Stimulated activated naive CD4-positive, alpha-beta T cell (primary cell): ENCODE measurements at regions not wholly inside any gene's neighbourhood (a gene's known extent, or its start where the extent isn't known, plus 50 kb on each side); places are given as distances from the start of the nearest gene placed in this dataset.

ENCODE experiments used
- DNase-seq, 6 experiments: peaks; one replicate each; lab custom pipeline; 2025; lab: John Stamatoyannopoulos, UW

DNA sequence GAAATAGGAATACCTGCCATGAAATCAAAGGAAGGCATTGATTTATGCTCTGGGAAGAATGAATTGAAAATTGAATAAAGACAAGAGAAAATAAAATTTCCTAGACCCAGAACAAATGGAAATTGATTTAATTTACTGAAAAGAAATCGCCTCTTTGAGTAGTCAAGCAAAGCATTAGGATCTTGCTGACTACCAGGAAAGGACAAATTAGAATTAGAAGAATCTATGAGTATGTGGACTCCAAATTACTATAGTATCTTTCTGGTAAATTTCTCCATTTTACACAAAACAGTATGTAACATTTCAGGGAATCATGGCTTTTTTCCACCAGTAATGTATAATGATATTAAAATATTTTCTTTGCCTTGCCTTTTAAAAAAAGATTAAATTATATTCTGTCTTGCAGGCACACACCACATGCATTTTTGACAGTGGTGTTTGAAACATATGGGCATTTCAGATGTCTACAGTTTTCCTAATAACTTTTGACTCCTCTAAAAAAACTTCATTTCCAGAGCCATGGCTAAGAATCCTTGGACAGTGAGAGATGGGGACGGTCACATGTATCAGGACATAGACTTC lies 768.7 kb upstream of the NRSN1 start:
- no peak for DNase-seq

DNA sequence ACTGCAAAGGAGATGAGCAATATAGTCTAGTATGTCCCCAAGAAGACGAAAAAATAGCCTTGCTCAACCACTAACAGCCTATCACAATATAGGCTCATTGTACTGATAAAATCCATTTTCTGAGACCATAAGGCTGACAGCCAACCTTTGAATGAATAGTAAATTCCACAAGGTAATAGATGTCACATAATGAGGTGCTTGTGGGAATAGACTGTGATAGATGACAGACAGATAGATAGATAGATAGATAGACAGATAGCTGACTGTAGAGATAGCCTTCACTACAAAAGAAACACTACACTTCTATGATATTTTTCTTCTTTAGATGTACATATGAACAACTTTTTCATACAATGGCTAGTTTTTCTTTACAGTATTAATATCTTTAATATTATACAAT lies 760.3 kb upstream of the NRSN1 start:
- DNase-seq: no peak

DNA sequence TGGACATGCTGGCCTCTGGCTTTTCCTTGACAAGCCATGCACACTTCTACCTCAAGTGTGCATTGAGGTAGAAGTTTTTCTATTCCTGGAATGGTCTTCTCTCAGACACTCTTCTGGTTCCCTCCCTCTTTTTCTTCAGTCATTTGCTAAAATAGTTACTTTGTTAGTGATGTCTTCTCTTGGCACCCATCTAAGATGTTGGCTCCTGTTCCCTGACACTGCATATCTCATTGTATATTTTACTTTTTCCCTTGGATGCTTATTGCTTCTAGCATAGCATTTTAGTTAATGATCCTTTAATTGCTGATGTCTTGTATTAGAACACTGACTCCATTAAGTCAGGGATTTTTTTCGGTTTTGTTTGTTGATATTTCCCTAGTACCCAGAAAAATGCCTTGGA lies 758.7 kb upstream of the NRSN1 start:
- no peak for DNase-seq

DNA sequence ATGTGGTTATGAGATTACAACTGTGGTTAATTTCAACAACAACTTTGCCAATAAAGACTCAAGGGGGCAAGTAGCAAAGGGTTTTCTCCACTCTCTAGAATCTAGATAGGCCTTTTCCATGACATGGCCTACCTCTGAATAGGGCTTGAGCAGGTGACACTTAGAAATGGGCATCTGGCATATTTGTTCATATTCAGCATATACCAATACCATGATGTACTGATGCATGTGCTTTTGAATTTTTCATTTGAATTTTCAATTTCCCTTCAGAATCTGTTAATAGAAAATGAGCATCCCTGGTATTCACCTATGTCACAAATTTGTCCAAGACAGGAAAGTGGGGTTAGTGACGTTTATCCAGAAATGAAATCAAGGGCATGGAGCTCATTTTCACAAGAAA lies 757.5 kb upstream of the NRSN1 start:
- DNase-seq: no peak

DNA sequence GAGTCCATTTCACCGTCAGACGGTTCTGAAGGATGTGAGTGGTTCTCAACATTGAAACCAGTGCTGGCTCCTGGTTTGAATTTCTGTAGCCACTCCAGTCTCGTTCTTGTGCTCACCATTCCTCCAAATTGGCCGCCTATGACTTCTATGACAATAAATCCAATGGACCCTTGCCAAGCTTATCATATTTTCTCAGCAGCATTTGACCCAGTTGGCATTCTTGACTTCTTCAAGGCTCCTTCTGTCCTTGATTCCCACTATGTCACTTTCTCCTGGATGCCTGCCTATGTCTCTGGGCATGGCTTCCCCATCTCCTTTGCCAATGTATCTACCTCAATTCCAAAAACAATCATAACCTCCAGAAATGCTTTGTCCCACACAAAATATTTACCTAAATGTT lies 756.0 kb upstream of the NRSN1 start:
- DNase-seq: no peak

DNA sequence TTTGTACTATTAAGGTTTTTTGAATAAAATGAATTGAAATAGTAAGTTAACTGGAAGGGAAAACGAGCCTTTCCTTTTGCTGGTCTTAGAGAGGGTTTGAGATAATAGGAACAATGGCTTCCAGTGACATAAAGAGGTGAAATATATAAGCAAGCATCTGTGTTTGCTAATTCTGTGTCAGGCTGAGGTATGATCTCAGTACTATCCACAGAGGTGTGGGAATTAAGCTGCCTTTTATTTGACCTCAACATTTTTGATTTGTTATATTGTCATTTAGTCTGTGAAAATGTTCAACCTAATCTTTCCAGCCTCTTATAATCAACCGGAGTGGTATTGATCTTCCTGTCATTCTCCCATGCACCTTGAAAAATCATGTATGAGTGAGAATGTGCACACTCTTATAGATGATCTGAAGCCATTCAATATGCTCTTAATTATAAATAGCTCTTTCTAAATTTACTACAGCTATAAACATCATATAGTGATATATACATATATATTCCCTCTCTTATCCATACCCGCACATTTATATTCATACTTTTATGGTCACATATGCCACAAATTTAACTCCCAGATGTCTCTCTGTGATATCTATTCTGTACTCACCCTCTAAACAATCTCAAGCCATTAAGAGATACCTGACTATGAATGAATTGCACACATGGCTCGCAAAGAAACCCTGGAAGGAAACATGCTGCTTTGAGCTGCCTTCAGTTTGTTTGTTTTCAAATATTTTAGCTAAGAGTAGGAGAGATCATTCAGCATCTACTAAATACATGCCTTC lies 754.7 kb upstream of the NRSN1 start:
- no peak for DNase-seq

DNA sequence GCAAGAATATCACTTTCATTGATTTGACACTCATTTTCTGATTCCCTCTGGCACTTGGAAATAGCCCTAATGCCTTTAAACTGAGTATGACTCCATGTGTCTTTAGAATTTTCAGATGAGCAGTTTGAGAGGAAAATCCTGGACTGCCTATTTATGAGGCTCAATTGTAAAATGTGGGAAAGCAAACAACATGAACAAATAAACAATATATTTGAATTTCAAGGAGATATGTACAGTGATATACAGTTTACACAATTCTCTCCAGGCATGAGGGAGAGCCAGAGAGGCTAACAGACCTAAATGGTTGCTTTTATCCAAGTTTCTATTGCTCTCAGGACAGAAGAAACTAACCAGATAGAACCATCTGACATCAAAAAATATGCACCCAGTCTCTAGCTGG lies 748.2 kb upstream of the NRSN1 start:
- no peak for DNase-seq

DNA sequence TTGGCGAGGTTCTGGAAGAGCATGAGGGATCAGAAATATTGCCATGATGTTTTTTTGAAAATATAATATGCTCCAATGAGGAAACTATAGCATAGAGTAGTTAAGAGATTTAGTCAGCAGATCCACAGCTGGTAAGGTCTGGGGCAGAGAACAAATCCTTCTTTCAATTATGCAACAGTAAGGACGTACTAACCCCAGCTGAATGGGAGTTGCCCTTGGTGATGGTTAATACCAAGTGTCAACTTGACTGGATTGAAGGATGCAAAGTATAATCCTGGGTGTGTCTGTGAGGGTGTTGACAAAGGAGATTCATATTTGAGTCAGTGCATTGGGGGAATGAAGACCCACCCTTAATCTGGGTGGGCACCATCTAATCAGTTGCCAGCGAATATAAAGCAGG lies 745.5 kb upstream of the NRSN1 start:
- DNase-seq: no peak

DNA sequence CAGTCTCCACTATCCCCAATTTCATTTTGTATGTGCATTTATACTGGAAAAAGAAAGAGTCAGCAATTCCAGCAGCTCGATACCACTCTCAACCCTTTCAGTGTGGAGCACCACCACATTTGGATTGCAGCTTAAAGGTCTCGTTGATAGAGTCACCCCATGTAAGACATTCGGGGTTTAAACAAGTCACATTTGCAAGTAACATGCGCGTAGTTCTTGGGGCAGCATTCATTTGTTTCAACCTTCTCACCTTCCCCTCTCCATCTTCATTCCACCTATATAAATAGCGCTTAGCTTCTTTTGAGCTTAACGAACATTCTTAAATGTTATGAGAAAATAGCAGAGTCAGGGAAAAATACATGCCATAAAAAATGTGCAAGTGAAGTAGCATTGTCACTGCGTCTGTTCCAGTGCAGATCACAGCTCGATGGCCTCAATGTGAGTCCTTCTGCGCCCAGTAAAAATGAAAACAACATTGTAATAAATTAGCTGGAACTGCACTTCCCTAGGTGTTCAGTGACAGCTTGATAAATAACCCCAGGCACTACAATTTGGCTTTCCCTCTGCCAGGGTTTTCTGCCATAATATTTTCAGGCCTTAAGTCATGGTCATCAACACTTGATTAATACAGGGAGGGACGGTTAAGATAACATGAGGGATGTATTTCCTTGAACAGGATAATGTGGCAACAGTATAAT lies 737.8 kb upstream of the NRSN1 start:
- no peak for DNase-seq

DNA sequence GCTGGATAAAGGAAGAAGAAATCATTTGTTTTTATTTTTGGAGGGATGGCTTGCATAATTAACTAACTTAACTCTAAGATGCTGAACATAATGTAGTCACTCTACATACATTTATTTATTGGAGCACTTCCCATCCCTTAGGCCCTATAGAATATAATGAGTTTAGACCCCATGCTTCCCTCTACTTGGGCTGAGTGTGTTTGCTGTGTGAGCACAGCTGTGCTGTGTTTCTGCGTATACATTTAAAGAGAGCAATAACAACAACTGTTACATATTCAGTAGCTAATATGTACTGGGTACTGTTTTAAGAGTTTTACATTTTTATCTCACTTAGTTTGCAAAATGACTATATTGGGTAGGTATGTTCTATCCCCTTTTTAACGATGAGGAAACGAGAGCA lies 736.6 kb upstream of the NRSN1 start:
- DNase-seq: no peak

DNA sequence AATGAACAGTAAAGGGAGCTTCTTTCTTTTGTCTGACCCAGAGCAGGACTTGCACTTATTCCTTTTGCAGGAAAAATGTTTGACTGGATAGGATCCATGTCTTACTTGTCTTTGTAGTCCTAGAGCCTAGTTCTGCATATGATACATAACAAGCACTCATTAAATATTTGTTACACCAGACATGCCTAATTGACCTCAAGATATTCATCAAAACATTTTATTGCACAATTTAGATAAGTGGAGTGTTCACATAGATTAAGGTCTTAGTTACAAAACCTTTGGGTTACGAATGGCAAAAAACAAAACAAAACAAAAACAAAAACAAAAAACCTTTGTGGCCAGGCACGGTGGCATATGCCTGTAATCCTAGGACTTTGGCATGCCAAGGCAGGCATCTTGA lies 735.8 kb upstream of the NRSN1 start:
- no peak for DNase-seq

DNA sequence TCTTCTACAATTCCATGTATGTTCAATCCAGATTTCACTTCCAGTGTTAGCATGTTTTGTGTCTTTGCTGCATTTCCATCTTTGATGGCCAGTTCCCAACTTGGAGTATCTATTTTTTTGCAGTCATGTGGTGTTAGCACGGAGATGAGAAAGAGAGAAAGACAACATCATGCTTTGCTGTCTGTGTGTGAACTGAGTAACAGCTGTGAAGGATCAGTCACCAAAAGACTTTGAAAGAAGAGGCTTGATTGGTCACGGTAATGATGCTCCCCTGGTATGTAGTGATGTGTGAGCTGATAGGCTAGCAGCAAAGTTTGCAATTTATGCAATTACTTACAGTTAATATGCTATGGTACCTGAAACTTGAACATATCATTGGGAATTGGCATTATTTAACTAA lies 731.3 kb upstream of the NRSN1 start:
- DNase-seq: no peak

DNA sequence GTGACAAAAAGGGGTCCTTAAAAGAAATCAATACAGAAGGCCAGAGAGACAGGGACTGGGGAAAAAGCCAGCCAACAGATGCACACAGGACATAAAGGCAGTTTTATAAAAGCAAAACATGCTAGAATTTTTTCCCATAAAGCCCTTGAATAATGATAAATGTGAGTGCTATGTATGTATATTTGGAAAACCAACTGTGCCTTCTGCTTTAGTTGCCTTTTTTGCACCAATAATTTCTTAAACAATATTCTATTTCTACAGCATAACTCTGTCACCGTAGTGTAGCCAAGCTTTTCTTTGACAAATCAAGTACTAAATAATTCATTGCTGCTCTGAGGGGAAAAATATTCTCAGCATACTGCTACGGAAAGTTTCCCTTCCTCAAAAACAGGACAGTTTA lies 730.6 kb upstream of the NRSN1 start:
- no peak for DNase-seq

DNA sequence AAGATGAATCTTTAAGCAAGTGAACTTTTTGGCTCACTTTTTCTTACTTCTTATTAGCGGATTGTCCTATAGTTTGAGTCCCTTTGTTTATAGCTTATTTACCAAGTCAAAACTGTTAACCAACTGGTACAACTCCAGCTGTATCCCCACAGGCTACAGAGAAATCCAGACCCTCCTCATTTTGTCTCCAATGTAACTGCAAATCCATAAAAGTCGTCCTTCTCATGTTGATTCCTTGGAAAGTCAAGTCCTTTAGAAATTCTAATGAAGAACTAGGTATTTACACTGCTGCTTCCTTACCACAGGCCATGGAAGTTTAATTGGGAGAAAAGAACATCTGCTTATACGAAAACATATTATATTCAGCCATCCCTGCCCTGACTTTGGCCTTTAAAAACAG lies 729.1 kb upstream of the NRSN1 start:
- DNase-seq: no peak

DNA sequence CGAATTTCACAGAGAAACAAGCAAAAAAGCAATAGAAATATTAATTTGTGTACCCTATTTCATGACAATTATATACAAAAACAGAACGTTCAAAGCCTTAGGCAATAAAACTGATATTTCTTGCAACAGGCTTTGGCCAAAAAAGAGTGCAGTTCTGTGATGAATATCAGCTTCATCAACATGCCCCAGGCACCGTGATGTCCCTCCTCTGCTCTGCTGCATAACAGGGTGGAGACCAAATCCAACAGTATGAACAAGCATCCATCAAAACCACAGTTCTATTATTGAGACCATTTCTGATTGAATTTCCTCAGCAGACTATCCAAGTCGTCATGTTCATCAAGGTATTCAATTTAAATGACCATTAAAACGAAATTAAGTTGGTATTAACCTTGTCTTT lies 722.6 kb upstream of the NRSN1 start:
- DNase-seq: no peak

DNA sequence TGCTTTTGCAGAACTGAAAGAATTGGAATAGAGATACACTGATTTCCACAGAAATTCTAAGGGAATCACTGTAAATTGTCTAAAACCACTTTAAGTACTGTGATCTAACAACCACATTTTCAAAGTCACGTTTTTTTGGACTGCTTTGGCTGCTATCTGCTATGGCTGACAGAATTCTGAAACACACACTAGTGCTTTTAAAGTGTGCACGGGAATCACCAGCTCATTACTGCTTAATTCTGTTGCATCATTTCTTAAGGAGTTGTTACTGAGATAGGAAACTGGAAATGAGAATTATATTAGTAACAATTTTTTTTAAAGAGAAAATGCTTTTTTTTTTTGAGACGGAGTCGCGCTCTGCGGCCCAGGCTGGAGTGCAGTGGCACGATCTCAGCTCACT lies 716.5 kb upstream of the NRSN1 start:
- no peak for DNase-seq

DNA sequence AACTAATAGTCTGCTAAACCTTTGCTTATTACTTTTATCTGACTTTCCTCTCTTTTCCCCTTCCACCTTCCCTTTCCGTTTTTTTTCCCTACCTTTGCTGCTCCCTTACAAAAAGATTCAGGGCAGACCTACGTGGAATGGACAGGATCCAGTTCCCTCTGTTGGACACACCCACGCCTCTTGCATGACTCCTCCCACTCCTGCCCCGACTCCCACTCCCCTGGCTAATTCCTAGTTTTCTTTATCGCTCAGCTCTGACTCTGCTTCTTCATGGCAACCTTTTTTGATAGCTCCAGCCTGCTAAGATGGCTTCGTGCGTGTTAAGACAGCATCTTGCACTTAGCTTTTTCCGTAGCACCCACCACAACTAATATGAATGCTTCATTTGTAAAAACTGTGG lies 715.6 kb upstream of the NRSN1 start:
- no peak for DNase-seq

DNA sequence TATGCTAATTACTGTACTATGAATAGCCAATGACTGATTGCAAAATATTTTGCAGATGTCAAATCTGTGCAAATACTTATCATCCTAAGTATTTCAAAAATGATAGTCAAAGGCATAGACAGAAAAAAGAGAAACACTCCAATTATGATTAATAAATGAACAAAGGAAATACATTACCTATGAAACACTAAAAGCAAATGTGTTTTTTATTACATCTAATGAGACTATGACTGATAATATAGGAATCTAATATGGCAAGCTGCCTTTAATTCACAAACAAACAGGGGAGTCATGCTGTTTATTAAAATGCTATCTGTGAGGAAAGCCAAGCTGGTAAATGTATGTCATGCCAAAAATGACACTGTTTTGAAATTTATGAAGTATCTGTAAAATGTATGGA lies 713.2 kb upstream of the NRSN1 start:
- DNase-seq: no peak

DNA sequence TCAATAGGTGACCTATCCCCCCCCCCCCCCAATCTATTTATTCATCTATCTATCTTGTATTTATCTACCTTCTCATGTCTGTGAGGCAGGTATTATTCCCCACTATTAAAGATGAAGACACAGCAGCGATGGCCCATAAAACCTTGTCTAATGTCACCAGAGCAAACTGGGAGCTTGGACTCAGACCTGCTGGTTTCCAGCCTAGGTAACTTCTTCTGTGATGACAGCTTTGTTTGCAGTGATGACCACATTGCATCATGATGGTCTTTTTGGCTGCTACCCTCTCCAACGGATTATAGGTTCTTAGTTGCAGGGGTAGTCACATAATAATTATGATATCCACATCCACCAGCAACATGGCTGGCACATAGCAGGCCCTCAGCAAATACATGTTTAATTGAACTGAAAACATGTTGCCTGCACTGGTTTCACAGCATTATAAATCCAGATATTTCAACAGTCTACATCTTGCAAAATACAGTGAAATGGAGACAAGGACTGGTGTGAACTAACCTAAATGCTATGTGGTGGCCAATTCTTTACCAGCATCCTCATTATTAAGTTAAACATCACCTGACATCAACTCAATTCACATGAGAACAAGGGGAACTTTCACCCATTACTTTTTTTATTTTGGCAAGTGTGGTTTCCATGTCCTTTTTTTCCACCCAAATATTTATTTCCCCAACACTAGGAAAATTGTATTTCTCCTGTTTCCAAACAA lies 712.5 kb upstream of the NRSN1 start:
- DNase-seq: no peak

DNA sequence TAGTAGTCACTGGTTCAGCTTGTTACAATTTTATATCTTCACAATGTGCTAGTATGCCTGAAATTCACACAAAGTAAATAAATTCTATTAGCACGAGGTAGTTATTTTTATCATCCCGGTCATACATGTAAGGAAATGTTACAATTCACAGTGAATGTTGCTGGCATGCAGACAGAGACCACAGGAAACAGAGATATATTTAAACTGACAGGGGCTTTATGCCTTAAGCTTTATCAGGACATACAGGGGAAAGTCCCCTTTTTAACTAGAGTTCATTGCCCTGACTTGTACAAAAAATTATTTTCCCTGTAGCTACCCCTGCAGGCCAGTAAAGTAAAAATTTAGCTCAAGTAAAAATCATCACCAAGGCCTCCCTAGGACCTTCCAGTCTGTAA lies 712.0 kb upstream of the NRSN1 start:
- DNase-seq: no peak

DNA sequence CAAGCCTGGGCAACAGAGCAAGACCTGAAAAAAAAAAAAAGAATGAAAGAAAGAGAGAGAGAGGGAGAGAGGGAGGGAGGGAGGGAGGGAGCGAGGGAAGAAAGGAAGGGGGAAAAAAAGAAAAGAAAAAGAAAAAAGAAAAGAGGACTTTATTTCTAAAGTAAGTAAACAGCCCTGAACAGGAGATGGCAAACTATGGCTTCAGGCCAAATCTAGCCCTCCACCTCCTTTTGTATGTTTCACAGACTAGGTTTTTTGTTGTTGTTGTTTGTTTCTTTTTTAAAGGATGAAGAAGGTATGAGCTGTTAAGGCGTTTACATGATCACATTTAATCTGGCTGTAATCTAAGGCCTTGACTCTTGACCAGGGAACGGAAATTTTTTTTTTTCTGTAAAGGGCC lies 711.1 kb upstream of the NRSN1 start:
- no peak for DNase-seq

DNA sequence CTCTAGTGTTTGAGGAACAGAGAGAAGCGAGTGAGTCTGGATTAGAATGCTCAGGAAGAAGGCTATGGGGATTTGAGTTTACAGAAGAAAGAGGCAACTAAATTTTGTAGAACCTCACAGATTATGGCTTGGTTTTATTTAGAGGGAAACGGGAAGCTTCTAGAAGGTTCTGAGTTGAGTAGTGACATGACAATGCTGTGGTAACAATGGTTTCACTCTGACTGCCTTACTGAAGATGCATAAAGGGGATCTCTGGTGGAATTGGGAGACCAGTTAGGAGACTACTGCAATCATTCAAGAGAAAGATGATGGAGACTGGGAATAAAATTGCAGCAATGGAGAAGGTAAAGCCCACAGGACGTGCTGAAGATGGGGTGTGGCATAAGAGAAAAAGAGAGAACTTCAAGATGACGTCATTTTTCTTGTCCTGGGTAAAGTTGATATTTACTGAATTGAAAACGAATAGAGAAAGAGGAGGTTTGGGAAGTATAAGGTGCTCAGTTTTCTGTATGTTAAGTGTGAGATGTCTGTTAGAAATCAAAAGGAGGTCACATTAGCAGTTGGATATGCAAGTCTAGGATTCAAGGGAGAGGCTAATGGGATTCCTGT lies 710.1 kb upstream of the NRSN1 start:
- DNase-seq: no peak

DNA sequence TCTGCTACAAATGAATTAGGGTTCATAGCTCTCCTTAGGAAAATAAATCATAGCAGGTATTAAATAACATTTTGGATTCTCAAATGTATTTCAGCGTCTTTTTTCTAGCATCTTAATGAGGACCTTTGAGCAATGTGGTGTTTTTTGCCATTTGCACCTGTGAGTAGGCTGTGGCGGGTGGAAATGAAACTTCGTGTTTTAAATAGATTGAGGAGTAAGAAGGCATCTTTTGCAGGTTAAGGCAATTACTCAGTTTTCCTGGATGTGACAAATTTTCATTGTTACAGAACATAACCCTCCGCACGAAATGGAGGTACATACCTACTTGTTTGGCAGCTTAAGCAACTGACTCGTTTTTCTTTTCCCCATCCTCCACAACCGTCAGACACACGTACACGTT lies 708.9 kb upstream of the NRSN1 start:
- no peak for DNase-seq
